Stromal cell of bone marrow (primary cell): ENCODE measurements at regions not wholly inside any gene's neighbourhood (a gene's known extent, or its start where the extent isn't known, plus 50 kb on each side); places are given as distances from the start of the nearest gene placed in this dataset.
"Not testable (repeated sequence)": the region's sequence is repeated elsewhere in the genome, so short reads cannot be mapped to it uniquely, and the experiment has no call there.

Experiments
- DNase-seq: peaks from one replicate; pipeline ENCODE4 v3.0.0-alpha.2; 2012; ENCODE audit warnings: low read depth

DNA sequence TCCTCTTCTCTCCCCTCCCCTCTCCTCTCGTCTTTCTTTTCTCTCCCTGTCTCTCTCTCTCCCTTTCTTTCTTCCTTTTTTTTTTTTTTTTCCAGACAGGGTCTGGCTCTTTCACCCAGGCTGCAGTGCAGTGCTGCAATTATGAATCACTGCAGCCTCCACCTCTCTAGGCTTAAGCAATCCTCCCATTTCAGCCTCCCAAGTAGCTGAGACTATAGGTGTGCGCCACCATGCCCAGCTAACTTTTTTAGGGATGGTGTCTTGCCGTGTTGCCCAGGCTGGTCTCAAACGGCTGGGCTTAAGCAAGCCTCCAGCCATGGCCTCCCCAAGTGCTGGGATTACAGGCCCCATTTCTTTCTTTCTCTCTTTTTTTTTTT is 59.9 kb upstream of the NCOA3 start:
- DNase-seq = no peak

DNA sequence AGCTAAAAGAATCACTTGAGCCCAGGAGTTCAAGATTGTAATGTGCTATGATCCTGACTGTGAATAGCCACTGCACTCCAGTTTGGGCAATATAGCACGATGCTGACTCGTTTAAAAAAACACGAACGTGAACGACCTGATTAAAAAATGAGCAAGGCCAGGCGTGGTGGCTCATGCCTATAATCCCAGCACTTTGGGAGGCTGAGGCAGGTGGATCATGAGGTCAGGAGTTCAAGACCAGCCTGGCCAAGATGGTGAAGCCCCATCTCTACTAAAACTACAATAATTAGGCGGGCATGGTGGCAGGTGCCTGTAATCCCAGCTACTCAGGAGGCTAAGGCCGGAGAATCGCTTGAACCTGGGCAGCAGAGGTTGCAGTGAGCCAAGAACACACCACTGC is 58.6 kb upstream of the NCOA3 start:
- not testable (repeated sequence) for DNase-seq

DNA sequence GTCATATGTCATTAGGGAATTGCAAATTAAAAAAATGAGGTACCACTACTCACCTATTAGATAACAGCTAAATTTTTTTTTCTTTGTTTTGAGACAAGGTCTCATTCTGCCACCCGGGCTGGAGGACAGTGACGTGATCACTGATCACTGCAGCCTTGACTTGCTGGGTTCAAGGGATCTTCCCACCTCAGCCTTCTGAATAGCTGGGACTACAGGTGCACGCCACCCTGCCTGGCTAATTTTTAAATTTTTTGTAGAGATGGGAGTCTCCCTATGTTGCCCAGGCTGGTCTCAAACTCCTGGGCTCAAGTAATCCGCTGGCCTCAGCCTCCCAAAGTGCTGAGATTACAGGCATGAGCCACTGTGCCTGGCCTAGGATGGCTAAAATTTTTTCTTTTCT is 57.1 kb upstream of the NCOA3 start:
- DNase-seq = no peak

DNA sequence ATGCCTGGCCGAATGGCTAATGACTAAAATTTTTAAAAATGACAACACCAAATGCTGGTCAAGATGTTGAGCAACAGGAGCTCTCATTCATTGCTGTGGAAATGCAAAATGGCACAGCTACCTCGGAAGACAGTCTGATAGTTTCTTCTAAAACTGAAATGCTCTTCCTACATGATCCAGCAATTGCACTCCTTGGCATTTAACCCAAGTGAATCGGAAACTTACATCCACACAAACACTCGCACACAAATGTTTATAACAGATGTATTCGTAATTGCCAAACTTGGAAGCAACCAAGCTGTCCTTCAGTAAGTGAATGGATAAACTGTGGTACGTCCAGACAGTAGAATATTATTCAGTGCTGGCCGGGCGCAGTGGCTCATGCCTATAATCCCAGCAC is 56.4 kb upstream of the NCOA3 start:
- DNase-seq = no peak

DNA sequence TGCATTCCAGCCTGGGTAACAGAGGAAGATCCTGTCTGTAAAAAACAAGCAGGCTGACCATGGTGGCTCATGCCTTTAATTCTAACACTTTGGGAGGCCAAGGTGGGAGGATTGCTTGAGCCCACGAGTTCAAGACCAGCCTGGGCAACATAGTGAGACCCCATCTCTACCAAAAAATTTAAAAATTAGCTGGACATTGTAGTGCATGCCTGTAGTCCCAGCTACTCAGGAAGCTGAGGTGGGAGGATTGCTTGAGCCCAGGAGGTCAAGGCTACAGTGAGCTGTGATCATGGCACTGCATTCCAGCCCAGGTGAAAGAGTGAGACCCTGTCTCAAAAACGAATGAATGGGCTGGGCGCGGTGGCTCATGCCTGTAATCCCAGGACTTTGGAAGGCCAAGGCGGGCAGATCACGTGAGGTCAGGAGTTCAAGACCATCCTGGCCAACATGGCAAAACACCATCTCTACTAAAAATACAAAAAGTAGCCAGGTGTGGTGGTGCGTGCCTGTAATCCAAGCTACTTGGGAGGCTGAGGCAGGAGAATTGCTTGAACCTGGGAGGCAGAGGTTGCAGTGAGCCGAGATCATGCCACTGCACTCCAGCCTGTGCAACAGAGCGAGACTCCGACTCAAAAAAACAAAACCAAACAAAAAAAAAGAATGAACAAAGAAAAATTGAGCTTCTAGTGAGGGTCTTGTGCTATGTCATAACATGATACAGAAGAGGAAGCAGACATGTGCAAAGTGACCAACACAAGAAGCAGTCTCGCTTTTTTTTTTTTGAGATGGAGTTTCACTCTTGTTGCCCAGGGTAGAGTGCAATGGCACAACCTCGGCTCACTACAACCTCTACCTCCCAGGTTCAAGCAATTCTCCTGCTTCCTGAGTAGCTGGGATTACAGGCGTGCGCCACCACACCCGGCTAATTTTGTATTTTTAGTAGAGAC is 54.1 kb upstream of the NCOA3 start:
- DNase-seq = not testable (repeated sequence)

DNA sequence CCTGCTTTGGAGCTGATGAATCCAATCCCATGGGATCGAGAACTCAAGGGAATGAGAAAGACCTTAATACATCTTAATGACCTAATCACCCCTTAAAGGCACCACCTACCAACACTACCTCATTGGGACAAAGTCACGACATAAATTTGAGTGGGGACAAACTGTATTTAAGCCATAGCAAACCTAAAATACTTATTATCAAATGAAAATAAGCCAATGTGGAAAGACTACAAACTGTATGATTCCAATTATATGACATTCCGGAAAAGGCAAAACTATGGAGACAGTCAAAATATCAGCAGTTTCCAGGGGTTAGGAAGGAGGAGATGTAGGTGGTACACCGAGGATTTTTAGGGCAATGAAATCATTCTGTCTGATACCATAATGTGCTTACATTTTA is 53.3 kb upstream of the NCOA3 start:
- no peak for DNase-seq

DNA sequence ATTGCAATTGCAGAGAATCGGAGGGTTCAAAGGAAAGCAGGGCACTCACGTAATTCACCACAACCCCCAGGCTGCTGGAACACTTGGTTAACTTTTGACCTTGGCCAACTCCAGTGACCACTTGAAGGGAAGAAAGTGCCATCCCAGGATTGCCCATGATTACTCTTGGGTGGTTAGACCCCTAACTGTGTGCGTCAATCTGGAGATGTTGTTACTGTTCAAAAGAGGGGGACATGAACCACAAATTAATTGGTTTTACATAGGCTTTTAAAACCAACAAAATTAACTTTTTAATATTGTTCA is 50.1 kb upstream of the NCOA3 start:
- no peak for DNase-seq
